Keratinocyte (primary cell): ENCODE measurements at regions not wholly inside any gene's neighbourhood (a gene's known extent, or its start where the extent isn't known, plus 50 kb on each side); places are given as distances from the start of the nearest gene placed in this dataset.

Source experiments
- DNase-seq: peaks from one replicate; pipeline ENCODE4 v3.0.0-alpha.2; 2011; ENCODE audit warnings: low read depth, missing footprints, low spot score
- FAIRE-seq: peaks from 2 replicates; lab custom pipeline; 2011; peaks lifted over from hg19 to GRCh38; lab: Jason Lieb, UNC
- H2AFZ ChIP-seq: 2 replicates; pipeline ENCODE4 v1.6.0; 2012; ENCODE audit warnings: low read length, control low read depth, inconsistent platforms; ENCODE audit not compliant: control insufficient read depth
- H3K27ac ChIP-seq: 2 replicates; pipeline ENCODE4 v1.5.1; 2011; ENCODE audit warnings: low read length; ENCODE audit not compliant: control insufficient read depth, insufficient read depth
- H3K27me3 ChIP-seq: 3 replicates; pipeline ENCODE4 v1.6.0; 2011; ENCODE audit warnings: low read length; ENCODE audit not compliant: control insufficient read depth, insufficient read depth; ENCODE audit errors: extremely low read depth
- H3K36me3 ChIP-seq, 2 experiments: 2 replicates in 1 of 2; 3 replicates in 1 of 2; pipeline ENCODE4 v1.5.1; 2011; ENCODE audit warnings: low read length in 2 of 2, mild to moderate bottlenecking in 1 of 2; ENCODE audit not compliant: control insufficient read depth in 2 of 2, insufficient read depth in 2 of 2; ENCODE audit errors: extremely low read depth in 1 of 2
- H3K4me1 ChIP-seq: 3 replicates; pipeline ENCODE4 v1.5.1; 2011; ENCODE audit warnings: low read length; ENCODE audit not compliant: control insufficient read depth, insufficient read depth; ENCODE audit errors: extremely low read depth
- H3K4me2 ChIP-seq: 3 replicates; pipeline ENCODE4 v1.6.0; 2011; ENCODE audit warnings: low read depth, low read length; ENCODE audit not compliant: control insufficient read depth, insufficient read depth; ENCODE audit errors: extremely low read depth
- H3K4me3 ChIP-seq, 3 experiments: fragments of 200-600 bp in 1 of 3; sonication (generic) in 1 of 3; 2 replicates in 2 of 3; 3 replicates in 1 of 3; pipeline ENCODE4 v1.5.1; 2011 to 2016; ENCODE audit warnings: low read length in 3 of 3, mild to moderate bottlenecking in 3 of 3, control low read depth in 2 of 3, inconsistent platforms in 1 of 3, low read depth in 1 of 3, mixed read lengths in 1 of 3, mixed run types in 1 of 3, moderate library complexity in 1 of 3; ENCODE audit not compliant: control insufficient read depth in 2 of 3, insufficient read depth in 2 of 3; ENCODE audit errors: extremely low read depth in 1 of 3
- H3K79me2 ChIP-seq: 2 replicates; pipeline ENCODE4 v1.6.0; 2012; ENCODE audit warnings: low read length; ENCODE audit not compliant: control insufficient read depth, insufficient read depth
- H3K9ac ChIP-seq: 3 replicates; pipeline ENCODE4 v1.6.0; 2011; ENCODE audit warnings: low read length; ENCODE audit not compliant: control insufficient read depth, insufficient read depth; ENCODE audit errors: extremely low read depth
- H3K9me1 ChIP-seq: 3 replicates; pipeline ENCODE4 v1.6.0; 2011; ENCODE audit warnings: low read length; ENCODE audit not compliant: control insufficient read depth, insufficient read depth; ENCODE audit errors: extremely low read depth
- H3K9me3 ChIP-seq: 2 replicates; pipeline ENCODE4 v1.5.1; 2012; ENCODE audit warnings: low read depth, low read length; ENCODE audit not compliant: control insufficient read depth
- H4K20me1 ChIP-seq: 3 replicates; pipeline ENCODE4 v1.6.0; 2011; ENCODE audit warnings: low read length; ENCODE audit not compliant: control insufficient read depth, insufficient read depth; ENCODE audit errors: extremely low read depth
- CTCF ChIP-seq, 3 experiments: IDR thresholded peaks in 1 of 3; conservative IDR thresholded peaks in 1 of 3; optimal IDR thresholded peaks in 1 of 3; 2 replicates in 2 of 3; 3 replicates in 1 of 3; pipeline versions ENCODE3 to v1.5.1; 2011; ENCODE audit warnings: low read length in 3 of 3, mild to moderate bottlenecking in 3 of 3, moderate library complexity in 2 of 3, control low read depth in 1 of 3, inconsistent platforms in 1 of 3; ENCODE audit not compliant: insufficient read depth in 2 of 3; ENCODE audit errors: extremely low read depth in 1 of 3
- EZH2 ChIP-seq: IDR thresholded peaks from one replicate; pipeline ENCODE4 v1.6.1; 2012; ENCODE audit warnings: inconsistent platforms, mild to moderate bottlenecking, low read length, moderate library complexity
- dilution Hi-C: fragments of 300-500 bp; cut with MboI; formaldehyde crosslinking; loops from one replicate; pipeline ENCODE4 v1.7.0; 2020; ENCODE audit warnings: low sequenced_read_pairs; ENCODE audit not compliant: extremely low pct_ligation_motif_present

GRCh38 chr1:55413286-55413685, 198.1 kb upstream of the USP24 start:
- no peaks in the 10 kb centered on the region for H3K9me1 ChIP-seq
- H3K27me3 ChIP-seq: no peaks in the 10 kb centered on the region
- dilution Hi-C loops: no loop called here
- H3K79me2 ChIP-seq: no peaks in the 10 kb centered on the region
- no peaks in the 10 kb centered on the region for H3K9me3 ChIP-seq
- no peak overlapping the region for H3K27ac ChIP-seq
- no peak overlapping the region for H3K9ac ChIP-seq
- H4K20me1 ChIP-seq: no peaks in the 10 kb centered on the region
- no peaks in the 10 kb centered on the region for H3K36me3 ChIP-seq
- no peaks in the 10 kb centered on the region for H3K4me1 ChIP-seq
- no peak overlapping the region for H3K4me3 ChIP-seq
- H3K4me2 ChIP-seq: no peak overlapping the region
- TF ChIP-seq EZH2 (no peak), CTCF (optimal IDR thresholded peaks at IDR 0.05 in 1 of 3, IDR thresholded peaks at IDR 0.05 in 1 of 3, conservative IDR thresholded peaks at IDR 0.05 in 1 of 3; ENCODE audit: extremely low read depth in 1 of 3, insufficient read depth in 2 of 3, low read length in 3 of 3) (no peak)
- FAIRE-seq (no peak), DNase-seq (no peak)
- no peak overlapping the region for H2AFZ ChIP-seq

GRCh38 chr1:55412060-55412459, 196.9 kb upstream of the USP24 start:
- Histone ChIP-seq H3K9ac (no peak overlapping the region), H3K9me1 (no peaks in the 10 kb centered on the region), H3K27me3 (no peaks in the 10 kb centered on the region), H3K79me2 (no peaks in the 10 kb centered on the region), H3K4me3 (no peak overlapping the region), H2AFZ (no peak overlapping the region), H3K36me3 (no peaks in the 10 kb centered on the region), H3K4me1 (no peaks in the 10 kb centered on the region), H3K27ac (no peak overlapping the region), H3K9me3 (no peaks in the 10 kb centered on the region), H4K20me1 (no peaks in the 10 kb centered on the region), H3K4me2 (no peak overlapping the region)
- TF ChIP-seq EZH2: no peak
- no peak for TF ChIP-seq CTCF (optimal IDR thresholded peaks at IDR 0.05 in 1 of 3, IDR thresholded peaks at IDR 0.05 in 1 of 3, conservative IDR thresholded peaks at IDR 0.05 in 1 of 3; ENCODE audit: extremely low read depth in 1 of 3, insufficient read depth in 2 of 3, low read length in 3 of 3)
- dilution Hi-C loops: no loop called here
- FAIRE-seq (no peak), DNase-seq (no peak)
